ENCODE measurements at regions not wholly inside any gene's neighbourhood (a gene's known extent, or its start where the extent isn't known, plus 50 kb on each side); places are given as distances from the start of the nearest gene placed in this dataset.

DNA sequence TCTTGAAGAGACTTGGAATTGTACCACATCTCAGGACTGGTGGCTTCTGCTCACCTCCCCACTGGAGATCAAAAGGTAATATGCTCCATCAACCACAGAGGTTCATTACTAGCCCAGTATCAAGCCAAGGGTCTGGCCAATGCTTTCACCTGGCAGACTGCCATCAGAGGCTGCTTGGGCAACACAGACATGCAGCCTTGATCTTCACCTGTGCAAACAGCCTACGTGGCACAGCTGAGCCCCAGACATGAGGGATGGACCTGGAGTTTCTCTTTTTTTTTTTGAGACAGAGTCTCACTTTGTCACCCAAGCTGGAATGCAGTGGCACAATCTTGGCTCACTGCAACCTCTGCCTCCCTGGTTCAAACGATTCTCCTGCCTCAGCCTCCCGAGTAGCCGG, 105.6 kb upstream of the HES1 start:
- H3K36me3 ChIP-seq, result no peaks in the 10 kb centered on the region
- H3K4me1 ChIP-seq, result no peaks in the 10 kb centered on the region
- no peak overlapping the region for H3K4me3 ChIP-seq
- no peak overlapping the region for H3K27ac ChIP-seq (replicated peaks)
- no peak for DNase-seq
- intact Hi-C loops (cut with micrococcal nuclease), result no loop called here
- TF ChIP-seq, protein P1, sequence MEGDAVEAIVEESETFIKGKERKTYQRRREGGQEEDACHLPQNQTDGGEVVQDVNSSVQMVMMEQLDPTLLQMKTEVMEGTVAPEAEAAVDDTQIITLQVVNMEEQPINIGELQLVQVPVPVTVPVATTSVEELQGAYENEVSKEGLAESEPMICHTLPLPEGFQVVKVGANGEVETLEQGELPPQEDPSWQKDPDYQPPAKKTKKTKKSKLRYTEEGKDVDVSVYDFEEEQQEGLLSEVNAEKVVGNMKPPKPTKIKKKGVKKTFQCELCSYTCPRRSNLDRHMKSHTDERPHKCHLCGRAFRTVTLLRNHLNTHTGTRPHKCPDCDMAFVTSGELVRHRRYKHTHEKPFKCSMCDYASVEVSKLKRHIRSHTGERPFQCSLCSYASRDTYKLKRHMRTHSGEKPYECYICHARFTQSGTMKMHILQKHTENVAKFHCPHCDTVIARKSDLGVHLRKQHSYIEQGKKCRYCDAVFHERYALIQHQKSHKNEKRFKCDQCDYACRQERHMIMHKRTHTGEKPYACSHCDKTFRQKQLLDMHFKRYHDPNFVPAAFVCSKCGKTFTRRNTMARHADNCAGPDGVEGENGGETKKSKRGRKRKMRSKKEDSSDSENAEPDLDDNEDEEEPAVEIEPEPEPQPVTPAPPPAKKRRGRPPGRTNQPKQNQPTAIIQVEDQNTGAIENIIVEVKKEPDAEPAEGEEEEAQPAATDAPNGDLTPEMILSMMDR (IDR thresholded peaks at IDR 0.05; ENCODE audit: borderline replicate concordance), result no peak
- no peaks in the 10 kb centered on the region for H3K9me3 ChIP-seq (replicated peaks)
- H3K27me3 ChIP-seq (ENCODE audit: low read depth), result peaks cover 82% of the 10 kb centered on the region

DNA sequence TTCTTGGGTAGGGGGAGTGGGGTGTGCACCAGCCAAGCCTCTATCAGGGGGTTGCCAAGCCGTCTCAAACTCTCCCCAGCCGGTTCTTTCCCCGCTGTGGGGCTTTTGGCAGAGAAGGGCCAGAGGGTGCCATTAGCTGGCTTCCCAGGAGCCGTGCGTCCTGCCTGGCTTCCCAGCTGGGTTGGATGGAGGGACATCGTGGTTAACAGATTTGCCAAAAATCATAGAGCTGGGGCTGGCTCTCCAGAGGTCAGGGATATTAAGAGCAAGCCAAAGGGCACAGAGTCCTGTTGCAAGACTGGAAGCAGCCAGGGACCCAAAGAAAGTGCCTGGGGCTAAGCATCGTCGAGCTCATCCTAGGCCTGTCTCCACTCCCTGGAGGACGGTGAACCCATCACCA, 104.6 kb upstream of the HES1 start:
- Histone ChIP-seq H3K27me3 (ENCODE audit: low read depth) (peaks cover 73% of the 10 kb centered on the region), H3K36me3 (no peaks in the 10 kb centered on the region), H3K4me1 (no peaks in the 10 kb centered on the region), H3K4me3 (no peak overlapping the region), H3K9me3 (replicated peaks) (no peaks in the 10 kb centered on the region), H3K27ac (replicated peaks) (no peak overlapping the region)
- no peak for DNase-seq
- intact Hi-C loops (cut with micrococcal nuclease), result no loop called here
- TF ChIP-seq, protein P1 (IDR thresholded peaks at IDR 0.05; ENCODE audit: borderline replicate concordance), result no peak

DNA sequence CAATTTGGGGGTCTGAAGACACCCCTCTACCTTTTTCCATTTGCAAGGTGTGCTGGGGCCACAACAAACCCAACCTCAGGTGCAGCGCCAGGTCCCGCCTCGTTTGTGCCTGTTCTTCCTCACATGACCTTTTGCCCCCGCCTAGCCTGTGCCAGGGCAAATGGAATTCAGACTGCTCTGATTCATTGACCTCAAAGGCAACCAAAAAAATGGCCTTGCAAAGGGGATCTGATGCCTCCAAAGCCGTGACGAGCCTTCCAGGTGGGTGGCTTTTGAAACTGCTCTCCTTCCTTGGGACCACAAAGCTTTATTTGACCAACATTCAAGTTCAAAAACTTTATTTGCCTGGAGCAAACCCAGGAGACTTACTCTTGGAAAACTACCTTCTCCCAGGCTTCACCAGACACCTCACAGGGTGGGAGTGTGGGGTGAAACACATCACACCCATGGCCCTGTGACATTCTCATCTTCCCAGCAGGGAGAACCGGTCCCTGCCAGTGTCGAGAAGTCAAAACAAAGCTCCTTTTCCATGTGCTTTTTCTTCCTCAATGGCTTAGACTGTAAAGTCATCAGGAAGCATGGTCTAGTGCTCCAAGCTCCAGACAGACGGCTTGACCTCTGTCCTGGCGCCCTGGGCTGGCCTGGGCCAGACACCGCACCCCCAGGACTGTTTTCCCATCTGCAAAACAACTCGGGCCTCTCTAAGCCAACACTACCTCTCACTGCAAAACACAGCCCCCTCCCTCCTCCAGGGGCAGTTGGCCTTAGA, 103.9 kb upstream of the HES1 start:
- Histone ChIP-seq H3K4me1 (no peaks in the 10 kb centered on the region), H3K27ac (replicated peaks) (no peak overlapping the region), H3K4me3 (no peak overlapping the region), H3K9me3 (replicated peaks) (no peaks in the 10 kb centered on the region), H3K27me3 (ENCODE audit: low read depth) (peaks cover 66% of the 10 kb centered on the region), H3K36me3 (no peaks in the 10 kb centered on the region)
- DNase-seq, result no peak
- intact Hi-C loops (cut with micrococcal nuclease), result no loop called here
- TF ChIP-seq, protein P1 (IDR thresholded peaks at IDR 0.05; ENCODE audit: borderline replicate concordance), result no peak

DNA sequence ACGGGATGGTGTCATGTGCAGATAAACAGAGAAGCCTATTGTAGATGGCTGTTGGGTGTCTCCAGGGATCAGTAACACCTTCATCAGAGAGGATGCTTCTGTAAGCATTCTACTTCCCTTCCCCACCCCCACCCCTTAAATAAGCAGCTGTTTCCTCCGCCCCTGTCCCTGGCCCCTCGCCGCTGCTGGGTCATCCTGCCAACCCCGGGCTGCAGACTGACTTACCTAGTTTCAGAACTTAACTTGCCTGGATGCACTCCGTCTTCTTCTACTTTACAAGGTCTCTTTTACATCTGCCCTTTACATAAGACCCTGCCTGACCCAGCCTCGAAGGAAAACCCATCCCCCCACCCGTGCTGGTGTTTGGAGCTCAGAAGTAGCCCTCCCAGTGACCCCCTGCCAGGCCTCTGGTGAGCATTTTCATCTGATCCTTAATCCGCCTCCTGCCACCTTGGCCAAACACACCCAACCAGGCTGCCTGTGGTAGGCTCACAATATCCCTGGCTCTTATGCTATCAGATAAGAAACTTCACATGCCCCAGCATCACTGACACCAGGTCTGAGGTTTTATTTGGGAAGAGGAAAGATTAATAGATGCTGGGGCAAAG, 103.0 kb upstream of the HES1 start:
- TF ChIP-seq, protein P1 (IDR thresholded peaks at IDR 0.05; ENCODE audit: borderline replicate concordance), result no peak
- no peak overlapping the region for H3K27ac ChIP-seq (replicated peaks)
- H3K4me3 ChIP-seq, result no peak overlapping the region
- H3K4me1 ChIP-seq, result no peaks in the 10 kb centered on the region
- H3K9me3 ChIP-seq (replicated peaks), result no peaks in the 10 kb centered on the region
- intact Hi-C loops (cut with micrococcal nuclease), result no loop called here
- no peaks in the 10 kb centered on the region for H3K36me3 ChIP-seq
- DNase-seq, result no peak
- peaks cover 57% of the 10 kb centered on the region for H3K27me3 ChIP-seq (ENCODE audit: low read depth)

DNA sequence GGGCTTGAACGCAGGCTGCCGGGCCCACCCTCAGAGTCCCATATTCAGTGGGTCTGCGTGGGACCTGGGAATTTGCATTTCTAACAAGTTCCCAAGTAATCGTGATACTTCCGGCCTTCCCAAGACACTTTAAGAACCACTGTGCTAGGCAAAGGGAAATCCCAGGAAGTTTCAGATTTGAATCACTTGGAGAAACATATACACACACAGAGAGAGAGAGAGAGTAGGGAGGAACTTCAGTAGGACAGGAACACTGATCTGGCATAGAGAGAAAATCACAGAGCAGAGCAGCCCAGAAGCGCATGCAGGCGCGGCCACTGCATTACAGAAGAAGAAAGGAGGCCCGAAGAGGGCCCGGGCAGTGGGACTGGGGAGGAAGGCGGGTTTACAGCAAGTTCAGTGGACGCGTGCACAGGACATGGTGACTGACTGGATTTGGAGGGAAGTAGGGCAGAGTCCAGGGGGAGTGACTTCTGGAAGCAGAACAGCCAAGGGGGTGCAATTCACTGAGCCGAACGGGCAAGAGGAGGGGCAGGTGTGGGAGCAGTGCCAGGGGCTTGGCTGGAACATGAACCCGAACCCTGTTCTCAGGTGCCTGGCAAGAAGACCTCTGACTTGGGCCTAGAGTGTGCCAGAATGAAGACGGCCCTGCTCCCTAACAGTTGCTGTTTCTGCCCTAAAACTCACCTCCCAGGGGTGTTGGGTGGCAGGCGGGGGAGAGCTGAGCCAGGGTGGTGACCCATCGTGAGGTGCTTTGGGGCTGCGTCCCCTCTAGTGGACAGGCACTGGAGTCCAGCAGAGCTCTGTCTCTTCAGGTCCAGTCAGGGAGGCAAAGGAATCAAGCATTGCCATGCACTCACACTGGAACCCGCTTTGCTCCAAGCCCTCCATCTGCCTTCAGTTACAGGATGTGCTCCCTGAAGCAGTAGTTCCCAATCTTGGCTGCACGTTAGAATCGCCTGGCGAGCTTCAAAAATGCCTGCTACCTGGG, 101.3 kb upstream of the HES1 start:
- peaks cover 40% of the 10 kb centered on the region for H3K27me3 ChIP-seq (ENCODE audit: low read depth)
- DNase-seq, result no peak
- H3K27ac ChIP-seq (replicated peaks), result no peak overlapping the region
- no peak overlapping the region for H3K4me3 ChIP-seq
- H3K9me3 ChIP-seq (replicated peaks), result no peaks in the 10 kb centered on the region
- intact Hi-C loops (cut with micrococcal nuclease), result no loop called here
- no peaks in the 10 kb centered on the region for H3K36me3 ChIP-seq
- H3K4me1 ChIP-seq, result no peaks in the 10 kb centered on the region
- TF ChIP-seq, protein P1 (IDR thresholded peaks at IDR 0.05; ENCODE audit: borderline replicate concordance), result no peak

Data from left ventricle myocardium inferior (tissue), 1 donor.